Calu3 (cell line): ENCODE measurements at regions not wholly inside any gene's neighbourhood (a gene's known extent, or its start where the extent isn't known, plus 50 kb on each side); places are given as distances from the start of the nearest gene placed in this dataset.

ENCODE experiments used
- BruUV-seq: library from RNA; stranded (reverse); fragments of 400-500 nt; replicated peaks from 2 replicates; lab custom pipeline; 2021; lab: Mats Ljungman, UMichigan
- CTCF ChIA-PET: fragments of 300-600 bp; sonication (Branson Sonifier 250); formaldehyde crosslinking; loops from one replicate; lab custom pipeline; 2022; ENCODE audit warnings: antibody characterized with exemption; lab: Charles Lee
- DNase-seq: peaks from one replicate; pipeline ENCODE4 v3.0.0; 2022
- H3K27ac Mint-ChIP-seq: one replicate; pipeline ENCODE4 v1.8.0; 2022; ENCODE audit warnings: mixed read lengths; ENCODE audit not compliant: unreplicated experiment
- H3K27me3 Mint-ChIP-seq: one replicate; pipeline ENCODE4 v1.8.0; 2022; ENCODE audit warnings: mixed read lengths; ENCODE audit not compliant: unreplicated experiment
- H3K36me3 Mint-ChIP-seq: one replicate; pipeline ENCODE4 v1.8.0; 2022; ENCODE audit warnings: mild to moderate bottlenecking, moderate library complexity, mixed read lengths; ENCODE audit not compliant: insufficient read depth, unreplicated experiment
- H3K4me1 Mint-ChIP-seq: one replicate; pipeline ENCODE4 v1.8.0; 2022; ENCODE audit warnings: mild to moderate bottlenecking, low read depth, mixed read lengths; ENCODE audit not compliant: unreplicated experiment
- H3K4me3 Mint-ChIP-seq: one replicate; pipeline ENCODE4 v1.8.0; 2022; ENCODE audit warnings: mild to moderate bottlenecking, low read depth, moderate library complexity, mixed read lengths; ENCODE audit not compliant: unreplicated experiment
- H3K9me3 Mint-ChIP-seq: one replicate; pipeline ENCODE4 v1.8.0; 2022; ENCODE audit warnings: low read depth, mixed read lengths; ENCODE audit not compliant: unreplicated experiment
- intact Hi-C: fragments of 100-400 bp; cut with micrococcal nuclease; formaldehyde crosslinking; loops from one replicate; pipeline ENCODE4 v1.10.0; 2022; ENCODE audit not compliant: unreplicated experiment
- TF ChIP-seq, protein P1 (sequence below): fragments of 200-600 bp; IDR thresholded peaks from one replicate; pipeline ENCODE4 v1.8.0; 2022; ENCODE audit warnings: antibody characterized with exemption; ENCODE audit not compliant: unreplicated experiment

DNA sequence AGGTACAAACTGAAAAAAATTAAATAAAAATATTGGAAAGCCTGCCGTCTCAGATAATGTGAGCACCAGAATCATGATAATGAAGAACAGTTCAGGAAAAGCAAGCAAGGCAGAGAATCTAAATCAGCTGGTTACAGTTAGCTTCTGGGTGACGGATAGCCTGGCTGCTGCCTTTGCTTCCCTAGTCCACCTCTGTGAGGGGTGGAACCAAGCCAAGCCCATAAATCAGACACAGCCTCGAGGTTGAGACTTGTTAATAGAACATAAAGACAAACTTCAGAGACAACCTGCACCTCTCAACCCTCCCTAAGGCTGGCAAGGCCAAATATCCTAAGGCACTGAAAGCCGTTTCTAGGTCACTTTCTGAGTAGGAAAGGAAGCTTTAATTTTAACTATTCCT lies 334.7 kb upstream of the SLC39A10 start:
- H3K9me3 Mint-ChIP-seq, result peaks cover 2% of the 10 kb centered on the region
- CTCF ChIA-PET, result no interaction called here
- no peak overlapping the region for H3K27ac Mint-ChIP-seq
- peaks cover 20% of the 10 kb centered on the region for H3K4me1 Mint-ChIP-seq
- H3K4me3 Mint-ChIP-seq, result no peak overlapping the region
- intact Hi-C loops, result loop anchor here (5.0 kb wide), 1 partner anchor 165 kb away; no protein-coding TSS in a partner anchor
- no TSS peak for BruUV-seq
- no peak for DNase-seq
- TF ChIP-seq, protein P1, sequence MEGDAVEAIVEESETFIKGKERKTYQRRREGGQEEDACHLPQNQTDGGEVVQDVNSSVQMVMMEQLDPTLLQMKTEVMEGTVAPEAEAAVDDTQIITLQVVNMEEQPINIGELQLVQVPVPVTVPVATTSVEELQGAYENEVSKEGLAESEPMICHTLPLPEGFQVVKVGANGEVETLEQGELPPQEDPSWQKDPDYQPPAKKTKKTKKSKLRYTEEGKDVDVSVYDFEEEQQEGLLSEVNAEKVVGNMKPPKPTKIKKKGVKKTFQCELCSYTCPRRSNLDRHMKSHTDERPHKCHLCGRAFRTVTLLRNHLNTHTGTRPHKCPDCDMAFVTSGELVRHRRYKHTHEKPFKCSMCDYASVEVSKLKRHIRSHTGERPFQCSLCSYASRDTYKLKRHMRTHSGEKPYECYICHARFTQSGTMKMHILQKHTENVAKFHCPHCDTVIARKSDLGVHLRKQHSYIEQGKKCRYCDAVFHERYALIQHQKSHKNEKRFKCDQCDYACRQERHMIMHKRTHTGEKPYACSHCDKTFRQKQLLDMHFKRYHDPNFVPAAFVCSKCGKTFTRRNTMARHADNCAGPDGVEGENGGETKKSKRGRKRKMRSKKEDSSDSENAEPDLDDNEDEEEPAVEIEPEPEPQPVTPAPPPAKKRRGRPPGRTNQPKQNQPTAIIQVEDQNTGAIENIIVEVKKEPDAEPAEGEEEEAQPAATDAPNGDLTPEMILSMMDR, result no peak
- H3K27me3 Mint-ChIP-seq, result no peaks in the 10 kb centered on the region
- no peaks in the 10 kb centered on the region for H3K36me3 Mint-ChIP-seq

- Mint-ChIP-seq H3K9me3 (peaks cover 2% of the 10 kb centered on the region), H3K4me1 (peaks cover 20% of the 10 kb centered on the region), H3K27me3 (no peaks in the 10 kb centered on the region), H3K36me3 (no peaks in the 10 kb centered on the region), H3K4me3 (no peak overlapping the region), H3K27ac (peak overlapping the region; percentile 92)
- TF ChIP-seq, protein P1, result no peak
- intact Hi-C loops, result loop anchor here (1.0 to 5.0 kb wide), 2 partner anchors 167 to 340 kb away; no protein-coding TSS in a partner anchor
- BruUV-seq, result no TSS peak
- DNase-seq, result no peak
- CTCF ChIA-PET, result interaction anchor here (0.6 to 1.4 kb wide), 2 partner anchors 14 to 340 kb away, joined by 3 to 4 read pairs; no protein-coding TSS in a partner anchor
Measured at GRCh38 chr2:195320413-195320973, 336.5 kb upstream of the SLC39A10 start.

DNA sequence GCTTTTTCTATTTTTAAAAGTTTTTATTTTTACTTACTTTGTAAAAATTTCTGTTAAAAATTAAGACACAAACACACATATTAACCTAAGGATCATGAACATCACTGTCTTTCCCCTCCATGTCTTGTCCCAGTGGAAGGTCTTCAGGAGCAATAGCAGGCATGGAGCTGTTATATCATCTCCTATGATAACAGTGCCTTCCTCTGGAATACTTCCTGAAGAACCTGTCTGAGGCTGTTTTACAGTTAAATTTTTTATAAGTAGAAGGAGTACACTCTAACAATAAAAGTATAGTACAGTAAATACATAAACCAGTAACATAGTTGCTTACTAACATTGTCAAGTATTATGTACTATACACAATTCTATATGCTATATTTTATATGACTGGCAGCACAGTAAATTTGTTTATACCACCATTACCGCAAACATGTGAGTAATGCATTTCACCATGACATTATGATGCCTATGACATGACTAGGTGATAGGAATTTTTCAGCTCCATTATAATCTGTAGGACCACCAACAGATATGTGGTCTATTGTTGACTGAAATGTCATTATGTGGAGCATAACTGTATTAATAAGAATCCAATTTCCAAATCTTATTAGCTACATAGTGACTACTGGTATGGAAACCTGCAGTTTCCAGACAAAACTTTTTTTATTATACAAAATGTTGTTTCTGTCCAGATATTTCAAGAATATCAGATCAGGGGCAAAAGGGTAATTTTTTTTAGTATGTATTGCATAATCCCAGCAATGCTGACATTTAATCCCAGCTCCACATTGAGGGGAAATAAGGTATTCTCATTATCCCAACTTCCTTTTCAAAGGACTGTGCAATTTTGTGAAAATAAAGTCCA lies 337.2 kb upstream of the SLC39A10 start:
- no peak for DNase-seq
- H3K36me3 Mint-ChIP-seq, result no peaks in the 10 kb centered on the region
- CTCF ChIA-PET, result interaction anchor here (0.6 to 1.4 kb wide), 3 partner anchors 13 to 340 kb away, joined by 3 to 4 read pairs (median 4); partner anchors contain the start of gene SLC39A10
- H3K9me3 Mint-ChIP-seq, result peaks cover 2% of the 10 kb centered on the region
- intact Hi-C loops, result loop anchor here (1.0 to 10.0 kb wide), 7 partner anchors 168 to 1622 kb away; partner anchors contain the start of gene DNAH7
- H3K4me1 Mint-ChIP-seq, result peaks cover 20% of the 10 kb centered on the region
- H3K27me3 Mint-ChIP-seq, result no peaks in the 10 kb centered on the region
- no peak overlapping the region for H3K4me3 Mint-ChIP-seq
- H3K27ac Mint-ChIP-seq, result peak overlapping the region; percentile 92
- BruUV-seq, result no TSS peak
- TF ChIP-seq, protein P1, result no peak

- peaks cover 1% of the 10 kb centered on the region for H3K9me3 Mint-ChIP-seq
- H3K4me1 Mint-ChIP-seq, result peaks cover 20% of the 10 kb centered on the region
- TF ChIP-seq, protein P1, result no peak
- no peaks in the 10 kb centered on the region for H3K36me3 Mint-ChIP-seq
- DNase-seq, result peak; percentile 37
- H3K4me3 Mint-ChIP-seq, result no peak overlapping the region
- no peaks in the 10 kb centered on the region for H3K27me3 Mint-ChIP-seq
- peak overlapping the region; percentile 77 for H3K27ac Mint-ChIP-seq
- intact Hi-C loops, result loop anchor here (1.0 to 10.0 kb wide), 5 partner anchors 492 to 1622 kb away; partner anchors contain the start of gene DNAH7
- CTCF ChIA-PET, result interaction anchor here (1.1 kb wide), 1 partner anchor 338 kb away, joined by 4 read pairs; the partner anchor contains the start of gene SLC39A10
- no TSS peak for BruUV-seq
Measured at GRCh38 chr2:195319112-195319460, 337.9 kb upstream of the SLC39A10 start.
